Bronchial epithelial cell (primary cell): ENCODE measurements at regions not wholly inside any gene's neighbourhood (a gene's known extent, or its start where the extent isn't known, plus 50 kb on each side); places are given as distances from the start of the nearest gene placed in this dataset.

Experiments used
- DNase-seq: peaks from one replicate; pipeline ENCODE4 v3.0.0-alpha.2; 2010; ENCODE audit warnings: low read depth
- FAIRE-seq: peaks from 2 replicates; lab custom pipeline; 2011; peaks lifted over from hg19 to GRCh38; lab: Jason Lieb, UNC
- H3K27me3 ChIP-seq: 2 replicates; pipeline ENCODE4 v1.5.1; 2011; ENCODE audit warnings: low read length; ENCODE audit not compliant: control insufficient read depth, insufficient read depth
- H3K36me3 ChIP-seq: 2 replicates; pipeline ENCODE4 v1.5.1; 2011; ENCODE audit warnings: low read length; ENCODE audit not compliant: control insufficient read depth, insufficient read depth
- H3K4me3 ChIP-seq: 2 replicates; pipeline ENCODE4 v1.5.1; 2011; ENCODE audit warnings: mild to moderate bottlenecking, low read depth, low read length, control low read depth
- CTCF ChIP-seq: IDR thresholded peaks from 2 replicates; pipeline ENCODE4 v1.5.1; 2011; ENCODE audit warnings: mild to moderate bottlenecking, moderate library complexity, low read length, control low read depth, inconsistent platforms; ENCODE audit not compliant: insufficient read depth, severe bottlenecking

- FAIRE-seq, result no peak
- peak; percentile 72 for DNase-seq
- Histone ChIP-seq H3K4me3 (no peak overlapping the region), H3K27me3 (no peaks in the 10 kb centered on the region), H3K36me3 (no peaks in the 10 kb centered on the region)
- no peak for TF ChIP-seq CTCF
Observed at GRCh38 chr3:118541796-118542195, 492.9 kb downstream of the IGSF11 start.

- DNase-seq, result peak; percentile 16
- no peak overlapping the region for H3K4me3 ChIP-seq
- FAIRE-seq, result no peak
- TF ChIP-seq CTCF, result no peak
- H3K27me3 ChIP-seq, result no peaks in the 10 kb centered on the region
- H3K36me3 ChIP-seq, result no peaks in the 10 kb centered on the region
Observed at GRCh38 chr3:118543832-118544231, 490.8 kb downstream of the IGSF11 start.

DNA sequence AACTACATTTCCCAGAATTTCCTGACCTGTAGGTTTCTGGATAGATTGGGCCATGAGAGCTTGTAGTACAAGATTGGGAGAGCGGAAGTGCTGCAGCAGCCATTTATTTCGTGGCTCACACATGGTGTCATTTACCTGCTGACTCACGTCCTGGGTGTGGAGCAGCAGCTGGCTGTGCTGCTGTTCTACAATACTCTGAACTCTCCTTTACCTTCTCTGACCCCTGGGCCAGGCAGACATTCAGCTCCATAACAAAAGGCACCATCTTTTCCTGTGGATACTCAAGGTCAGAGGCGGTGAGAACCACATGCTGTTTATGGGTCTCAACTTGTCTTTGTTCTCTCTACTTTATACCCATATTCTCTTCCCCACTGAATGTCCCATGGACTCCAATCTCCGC is 490.2 kb downstream of the IGSF11 start:
- FAIRE-seq, result peak; percentile 97
- no peak overlapping the region for H3K4me3 ChIP-seq
- H3K36me3 ChIP-seq, result no peaks in the 10 kb centered on the region
- peak; percentile 90 for DNase-seq
- H3K27me3 ChIP-seq, result no peaks in the 10 kb centered on the region
- no peak for TF ChIP-seq CTCF

GRCh38 chr3:118548434-118548833 is 486.2 kb downstream of the IGSF11 start:
- H3K36me3 ChIP-seq, result no peaks in the 10 kb centered on the region
- no peak for FAIRE-seq
- H3K27me3 ChIP-seq, result no peaks in the 10 kb centered on the region
- TF ChIP-seq CTCF, result no peak
- DNase-seq, result peak; percentile 68
- H3K4me3 ChIP-seq, result no peak overlapping the region

GRCh38 chr3:118550122-118550521 is 484.5 kb downstream of the IGSF11 start:
- H3K36me3 ChIP-seq, result no peaks in the 10 kb centered on the region
- DNase-seq (no peak), FAIRE-seq (no peak)
- no peaks in the 10 kb centered on the region for H3K27me3 ChIP-seq
- TF ChIP-seq CTCF, result no peak
- H3K4me3 ChIP-seq, result no peak overlapping the region

- Histone ChIP-seq H3K4me3 (no peak overlapping the region), H3K27me3 (no peaks in the 10 kb centered on the region), H3K36me3 (no peaks in the 10 kb centered on the region)
- FAIRE-seq, result no peak
- TF ChIP-seq CTCF, result no peak
- DNase-seq, result no peak
Observed at GRCh38 chr3:118550556-118550955, 484.1 kb downstream of the IGSF11 start.
